Upper lobe of left lung (tissue), 6 donors: ENCODE measurements at regions not wholly inside any gene's neighbourhood (a gene's known extent, or its start where the extent isn't known, plus 50 kb on each side); places are given as distances from the start of the nearest gene placed in this dataset.

Source experiments
- ATAC-seq, 2 donors: fragments of 200-7000 bp; cut with Tn5 transposase; one replicate each; pipeline ENCODE4 v1.9.1; 2022; ENCODE audit warnings: mild to moderate bottlenecking in 2 of 2, moderate library complexity in 2 of 2; ENCODE audit not compliant: low FRiP score in 2 of 2
- DNase-seq, 2 donors: peaks; one replicate each; pipeline ENCODE4 v3.0.0-alpha.2; 2019 to 2020
- H3K27ac ChIP-seq, 4 donors: fragments of 200-600 bp; sonication (generic); one replicate each; pipeline ENCODE4 v1.5.1; 2016 to 2019
- H3K27me3 ChIP-seq, 4 donors: fragments of 200-600 bp; sonication (generic); one replicate each; pipeline ENCODE4 v1.5.1; 2017 to 2019
- H3K36me3 ChIP-seq, 4 donors: fragments of 200-600 bp; sonication (generic); one replicate each; pipeline ENCODE4 v1.5.1; 2016 to 2019
- H3K4me1 ChIP-seq, 4 donors: fragments of 200-600 bp; sonication (generic); one replicate each; pipeline ENCODE4 v1.5.1; 2018 to 2019
- H3K4me3 ChIP-seq, 4 donors: fragments of 200-600 bp; sonication (generic); one replicate each; pipeline ENCODE4 v1.5.1; 2017 to 2019; ENCODE audit warnings: mild to moderate bottlenecking in 2 of 4, moderate library complexity in 1 of 4
- H3K9me3 ChIP-seq, 4 donors: fragments of 200-600 bp; sonication (generic); one replicate each; pipeline ENCODE4 v1.5.1; 2018 to 2019
- CTCF ChIP-seq, 6 experiments: fragments of 450-650 bp in 4 of 6; fragments of 200-600 bp in 2 of 6; sonication (generic) in 2 of 6; IDR thresholded peaks; one replicate each; pipeline ENCODE4 v1.5.1; 2016 to 2019; ENCODE audit warnings: antibody characterized with exemption in 6 of 6
- EP300 ChIP-seq, 4 donors: sonication (generic); formaldehyde crosslinking; IDR thresholded peaks; one replicate each; pipeline ENCODE4 v1.5.1; 2017; ENCODE audit warnings: antibody characterized with exemption in 4 of 4, control low read depth in 2 of 4
- POLR2A ChIP-seq, 4 donors: fragments of 450-650 bp; IDR thresholded peaks; one replicate each; pipeline ENCODE4 v1.5.1; 2016 to 2017; ENCODE audit warnings: antibody characterized with exemption in 4 of 4, mild to moderate bottlenecking in 2 of 4
- POLR2AphosphoS5 ChIP-seq, 2 donors: sonication (generic); formaldehyde crosslinking; IDR thresholded peaks; one replicate each; pipeline ENCODE4 v1.5.1; 2017; ENCODE audit warnings: antibody characterized with exemption in 2 of 2
- WGBS, 2 donors: methylation state at CpG; one replicate each; pipeline ENCODE4 v1.1.5; 2017 to 2018; 5-methylcytosine and 5-hydroxymethylcytosine counted together
- donor health status: DM: no; HTN: no; CAD: no; lungs with moderate emphysema.
- donor health status: DM: no; HTN: yes; CAD: no; lungs with severe emphysema.

GRCh38 chr15:88735212-88735611 is 68.0 kb upstream of the ACAN start:
- no peaks in the 10 kb centered on the region for H3K27me3 ChIP-seq
- TF ChIP-seq CTCF (IDR thresholded peaks at IDR 0.05) (no peak), EP300 (IDR thresholded peaks at IDR 0.05) (no peak), POLR2A (IDR thresholded peaks at IDR 0.05) (no peak), POLR2AphosphoS5 (IDR thresholded peaks at IDR 0.05) (no peak)
- H3K4me3 ChIP-seq, result no peak overlapping the region
- DNase-seq, result no peak
- no peak overlapping the region for H3K27ac ChIP-seq
- H3K9me3 ChIP-seq, result no peaks in the 10 kb centered on the region
- no peaks in the 10 kb centered on the region for H3K36me3 ChIP-seq
- ATAC-seq, result no peak
- no peaks in the 10 kb centered on the region for H3K4me1 ChIP-seq
- WGBS, 2 donors, result 79 to 85% methylated on average over 1 of the region's 1 CpG

GRCh38 chr15:88736204-88736603 is 67.0 kb upstream of the ACAN start:
- H3K36me3 ChIP-seq, result no peaks in the 10 kb centered on the region
- DNase-seq (no peak), ATAC-seq (no peak)
- H3K4me3 ChIP-seq, result no peak overlapping the region
- no peaks in the 10 kb centered on the region for H3K9me3 ChIP-seq
- no peak for TF ChIP-seq EP300 (IDR thresholded peaks at IDR 0.05)
- no peak for TF ChIP-seq CTCF (IDR thresholded peaks at IDR 0.05)
- no peak for TF ChIP-seq POLR2AphosphoS5 (IDR thresholded peaks at IDR 0.05)
- TF ChIP-seq POLR2A (IDR thresholded peaks at IDR 0.05), result no peak
- 33% methylated on average over 1 of the region's 1 CpG; no CpG with 5 or more reads in 1 of the 2 donors for WGBS, 2 donors
- no peaks in the 10 kb centered on the region for H3K4me1 ChIP-seq
- H3K27me3 ChIP-seq, result no peaks in the 10 kb centered on the region
- H3K27ac ChIP-seq, result no peak overlapping the region

- Histone ChIP-seq H3K27ac (no peak overlapping the region), H3K9me3 (no peaks in the 10 kb centered on the region), H3K4me3 (no peak overlapping the region), H3K27me3 (peaks cover 0 to 4% (median 0%) of the 10 kb centered on the region in 4 donors), H3K4me1 (no peaks in the 10 kb centered on the region), H3K36me3 (no peaks in the 10 kb centered on the region)
- no peak for DNase-seq
- 59 to 77% methylated on average over 4 of the region's 4 CpGs for WGBS, 2 donors
- no peak for ATAC-seq
- no peak for TF ChIP-seq POLR2A (IDR thresholded peaks at IDR 0.05)
- no peak for TF ChIP-seq EP300 (IDR thresholded peaks at IDR 0.05)
- no peak for TF ChIP-seq POLR2AphosphoS5 (IDR thresholded peaks at IDR 0.05)
- TF ChIP-seq CTCF (IDR thresholded peaks at IDR 0.05), result no peak
Measured at GRCh38 chr15:88738796-88739195, 64.4 kb upstream of the ACAN start.

- no peak for TF ChIP-seq POLR2AphosphoS5 (IDR thresholded peaks at IDR 0.05)
- no peak for TF ChIP-seq CTCF (IDR thresholded peaks at IDR 0.05)
- TF ChIP-seq EP300 (IDR thresholded peaks at IDR 0.05), result no peak
- TF ChIP-seq POLR2A (IDR thresholded peaks at IDR 0.05), result no peak
- ATAC-seq, result no peak
- Histone ChIP-seq H3K27ac (no peak overlapping the region), H3K4me3 (no peak overlapping the region), H3K4me1 (no peaks in the 10 kb centered on the region), H3K9me3 (no peaks in the 10 kb centered on the region), H3K36me3 (no peaks in the 10 kb centered on the region), H3K27me3 (peaks cover 0 to 4% (median 0%) of the 10 kb centered on the region in 4 donors)
- 77 to 80% methylated on average over 4 to 5 of the region's 5 CpGs for WGBS, 2 donors
- no peak for DNase-seq
Measured at GRCh38 chr15:88739541-88739940, 63.7 kb upstream of the ACAN start.

GRCh38 chr15:88740356-88740755 is 62.9 kb upstream of the ACAN start:
- TF ChIP-seq EP300 (IDR thresholded peaks at IDR 0.05) (no peak), POLR2AphosphoS5 (IDR thresholded peaks at IDR 0.05) (no peak), CTCF (IDR thresholded peaks at IDR 0.05) (no peak), POLR2A (IDR thresholded peaks at IDR 0.05) (no peak)
- DNase-seq (no peak), ATAC-seq (no peak)
- Histone ChIP-seq H3K4me3 (no peak overlapping the region), H3K27ac (no peak overlapping the region), H3K36me3 (no peaks in the 10 kb centered on the region), H3K4me1 (no peaks in the 10 kb centered on the region), H3K27me3 (peaks cover 0 to 4% (median 0%) of the 10 kb centered on the region in 4 donors), H3K9me3 (no peaks in the 10 kb centered on the region)
- 72 to 81% methylated on average over 3 of the region's 3 CpGs for WGBS, 2 donors
